Left lobe of liver (tissue), 2 donors: ENCODE measurements at regions not wholly inside any gene's neighbourhood (a gene's known extent, or its start where the extent isn't known, plus 50 kb on each side); places are given as distances from the start of the nearest gene placed in this dataset.
"Not testable (repeated sequence)": the region's sequence is repeated elsewhere in the genome, so short reads cannot be mapped to it uniquely, and the experiment has no call there.

Source experiments
- ATAC-seq: fragments of 200-7000 bp; cut with Tn5 transposase; one replicate; pipeline ENCODE4 v1.9.1; 2020; ENCODE audit warnings: mild to moderate bottlenecking, moderate library complexity
- DNase-seq: peaks from one replicate; pipeline ENCODE4 v3.0.0-alpha.2; 2020; ENCODE audit warnings: low spot score
- donor health status: DM: no; HTN: no; CAD: no; lungs with moderate emphysema.
- donor health status: DM: no; HTN: yes; CAD: no.

- ATAC-seq (no peak), DNase-seq (no peak)
These were observed 381.6 kb downstream of the UTRN start for GRCh38 chr6:144666781-144667180.

GRCh38 chr6:144667532-144668503 is 382.7 kb downstream of the UTRN start:
- ATAC-seq (no peak), DNase-seq (no peak)

- not testable (repeated sequence) for DNase-seq, ATAC-seq
These were observed 385.1 kb downstream of the UTRN start for GRCh38 chr6:144670259-144670658.

GRCh38 chr6:144673807-144674206 is 388.7 kb downstream of the UTRN start:
- ATAC-seq (no peak), DNase-seq (no peak)

- DNase-seq: no peak
These were observed 390.2 kb downstream of the UTRN start for GRCh38 chr6:144675231-144675861.

GRCh38 chr6:144676310-144676709 is 391.2 kb downstream of the UTRN start:
- not testable (repeated sequence) for ATAC-seq, DNase-seq

More at GRCh38 chr6:144675231-144675861, 390.2 kb downstream of the UTRN start:
- no peak for ATAC-seq

- ATAC-seq, DNase-seq: not testable (repeated sequence)
These were observed 392.1 kb downstream of the UTRN start for GRCh38 chr6:144677263-144677662.

GRCh38 chr6:144678844-144679243 is 393.7 kb downstream of the UTRN start:
- ATAC-seq (peak; percentile 26), DNase-seq (no peak)

GRCh38 chr6:144681334-144681733 is 396.2 kb downstream of the UTRN start:
- no peak for ATAC-seq
- DNase-seq: no peak

GRCh38 chr6:144683216-144684070 is 398.3 kb downstream of the UTRN start:
- no peak for ATAC-seq
- DNase-seq: no peak

GRCh38 chr6:144688713-144689112 is 403.6 kb downstream of the UTRN start:
- no peak for ATAC-seq

GRCh38 chr6:144689503-144690040 is 404.4 kb downstream of the UTRN start:
- DNase-seq (no peak), ATAC-seq (no peak)

More at GRCh38 chr6:144688713-144689112, 403.6 kb downstream of the UTRN start:
- DNase-seq: no peak

GRCh38 chr6:144690133-144690532 is 405.0 kb downstream of the UTRN start:
- no peak for ATAC-seq
- no peak for DNase-seq

- ATAC-seq (no peak), DNase-seq (no peak)
These were observed 405.5 kb downstream of the UTRN start for GRCh38 chr6:144690666-144691065.

GRCh38 chr6:144692050-144692449 is 406.9 kb downstream of the UTRN start:
- not testable (repeated sequence) for ATAC-seq, DNase-seq

GRCh38 chr6:144695858-144696533 is 410.9 kb downstream of the UTRN start:
- peak; percentile 51 for ATAC-seq
- no peak for DNase-seq

GRCh38 chr6:144696610-144697368 is 411.7 kb downstream of the UTRN start:
- ATAC-seq (peak; percentile 76), DNase-seq (peak; percentile 56)

GRCh38 chr6:144697369-144697760 is 412.2 kb downstream of the UTRN start:
- no peak for DNase-seq
- no peak for ATAC-seq

GRCh38 chr6:144697801-144698200 is 412.7 kb downstream of the UTRN start:
- DNase-seq (no peak), ATAC-seq (no peak)
